Embryonic facial prominence (tissue), 1 donor: ENCODE measurements at regions not wholly inside any gene's neighbourhood (a gene's known extent, or its start where the extent isn't known, plus 50 kb on each side); places are given as distances from the start of the nearest gene placed in this dataset.

Experiments used
- DNase-seq: peaks from one replicate; pipeline ENCODE4 v3.0.0-alpha.2; 2016; ENCODE audit errors: extremely low spot score

- DNase-seq, result no peak
Observed at GRCh38 chr1:222370081-222370912, 177.6 kb downstream of the HHIPL2 start.

DNA sequence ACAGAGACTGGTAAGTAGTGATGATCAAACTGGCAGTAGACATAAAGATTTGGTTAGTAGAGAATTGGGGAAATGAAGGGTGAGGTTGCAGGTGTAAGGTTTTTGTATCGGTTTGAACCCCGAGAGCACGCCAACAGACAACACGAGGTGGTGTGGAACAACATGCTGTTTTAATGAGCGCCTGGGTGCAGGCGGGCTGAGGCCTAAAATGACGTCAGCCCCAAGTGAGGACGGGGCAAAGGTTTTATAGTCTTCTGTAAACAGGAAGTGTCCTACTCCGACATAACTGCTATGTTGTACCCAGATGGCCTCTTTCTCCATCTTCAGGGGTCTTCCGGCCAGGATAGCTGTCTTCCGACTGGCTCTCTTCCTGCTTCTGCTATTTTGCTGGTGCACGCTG is 178.8 kb downstream of the HHIPL2 start:
- no peak for DNase-seq

GRCh38 chr1:222358100-222358499 is 189.8 kb downstream of the HHIPL2 start:
- DNase-seq, result no peak

DNA sequence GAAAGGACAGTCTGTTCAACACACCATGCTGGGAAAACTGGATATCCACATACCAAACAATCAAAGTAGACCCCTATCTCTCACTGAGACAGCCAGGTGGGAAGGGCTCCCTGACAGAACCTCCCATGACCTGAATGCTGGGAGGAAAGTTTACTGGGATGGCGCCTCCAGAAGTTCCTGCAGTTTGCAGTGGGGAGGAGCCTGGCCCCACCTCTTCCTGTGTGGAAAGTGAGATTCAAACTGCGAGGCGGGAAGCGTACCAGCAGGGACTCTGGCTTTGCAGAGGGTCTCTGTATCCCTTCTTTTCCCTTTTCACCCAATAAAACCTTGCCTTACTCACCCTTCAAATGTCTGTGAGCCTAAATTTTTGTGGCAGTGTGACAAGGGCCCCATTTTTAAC is 190.7 kb downstream of the HHIPL2 start:
- no peak for DNase-seq

GRCh38 chr1:222347627-222348026 is 200.3 kb downstream of the HHIPL2 start:
- DNase-seq, result no peak

GRCh38 chr1:222346955-222347354 is 200.9 kb downstream of the HHIPL2 start:
- DNase-seq, result no peak

DNA sequence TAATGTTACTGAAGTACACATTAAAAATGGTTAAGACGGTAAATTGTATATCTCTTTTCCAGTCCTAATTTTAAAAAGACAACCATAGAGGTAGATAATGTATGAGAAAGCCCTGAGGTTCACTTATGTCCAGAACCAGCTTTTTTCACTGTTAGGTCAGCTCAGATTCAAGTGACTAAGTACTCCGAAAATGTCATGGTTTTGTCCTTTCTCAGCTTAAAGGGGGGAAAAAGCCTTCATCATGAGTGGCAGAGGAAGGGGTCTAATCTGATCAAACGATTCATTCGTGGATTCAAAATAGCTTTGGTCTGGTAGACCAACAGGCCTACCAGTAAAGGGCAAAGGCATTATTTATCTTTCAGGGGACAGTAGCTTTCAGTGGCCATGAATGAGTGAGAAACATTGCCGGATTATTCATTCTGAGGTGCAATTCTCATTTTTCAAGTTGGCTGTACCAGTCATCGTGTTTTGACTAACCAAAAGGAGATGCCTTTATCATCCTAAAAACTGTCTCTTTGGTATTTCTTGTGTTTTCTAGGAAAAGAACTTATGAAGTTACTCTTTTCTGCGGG is 208.4 kb downstream of the HHIPL2 start:
- no peak for DNase-seq

DNA sequence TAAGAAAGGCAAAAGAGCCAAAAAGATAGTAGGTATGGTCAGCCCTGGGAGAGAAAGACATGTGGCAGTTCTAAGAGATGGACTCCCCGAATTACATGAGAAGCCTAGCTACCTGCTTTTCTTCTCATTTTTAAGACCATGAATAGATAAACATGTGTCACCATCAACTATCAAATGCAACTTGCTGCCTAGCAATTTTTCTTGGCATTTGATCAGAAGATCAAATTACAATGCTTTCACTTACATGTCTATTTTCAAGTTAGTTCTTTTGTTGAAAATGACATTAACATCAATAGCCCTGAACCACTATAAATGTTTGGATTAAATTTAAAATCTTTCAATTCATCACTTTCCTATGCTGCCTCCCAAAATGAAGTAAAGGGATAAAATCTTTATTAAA is 212.3 kb downstream of the HHIPL2 start:
- no peak for DNase-seq

GRCh38 chr1:222334026-222334680 is 213.8 kb downstream of the HHIPL2 start:
- DNase-seq, result no peak

DNA sequence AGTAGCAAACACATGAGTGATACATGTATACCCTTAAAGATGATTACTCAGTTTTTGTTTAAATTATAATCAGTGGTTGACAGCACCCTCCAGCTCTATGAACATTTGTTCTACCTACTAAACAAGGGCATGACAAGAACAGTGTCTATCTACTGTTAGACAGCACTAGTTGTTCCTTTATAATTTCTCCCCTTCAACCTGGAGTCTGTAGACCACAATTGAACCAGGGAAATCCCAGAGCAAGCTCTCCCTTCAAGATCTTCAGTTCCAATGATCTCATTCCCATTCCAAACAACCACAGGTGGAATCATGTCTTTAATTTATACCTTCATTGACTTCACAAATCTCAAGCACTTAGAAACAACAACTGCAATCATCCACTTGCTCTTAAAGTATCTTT is 216.1 kb downstream of the HHIPL2 start:
- DNase-seq, result no peak

DNA sequence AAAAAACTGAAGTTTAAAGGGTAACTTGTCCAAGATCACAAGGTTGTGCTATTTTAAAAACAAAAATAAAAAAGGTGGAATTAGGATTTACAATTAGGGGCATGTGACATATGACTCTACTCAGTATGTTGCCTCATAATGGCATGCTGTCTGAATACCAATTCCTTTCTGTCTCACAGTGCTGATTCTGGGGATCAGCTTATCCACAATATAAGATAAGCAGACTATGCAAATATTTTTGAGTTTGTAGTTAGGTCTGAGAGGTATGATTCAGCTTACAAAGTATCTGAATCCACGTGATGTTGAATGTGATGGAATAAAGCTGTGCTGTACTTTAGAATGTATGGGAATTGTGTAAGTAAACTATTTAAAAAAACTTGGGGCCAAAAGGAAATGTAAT is 216.6 kb downstream of the HHIPL2 start:
- no peak for DNase-seq

DNA sequence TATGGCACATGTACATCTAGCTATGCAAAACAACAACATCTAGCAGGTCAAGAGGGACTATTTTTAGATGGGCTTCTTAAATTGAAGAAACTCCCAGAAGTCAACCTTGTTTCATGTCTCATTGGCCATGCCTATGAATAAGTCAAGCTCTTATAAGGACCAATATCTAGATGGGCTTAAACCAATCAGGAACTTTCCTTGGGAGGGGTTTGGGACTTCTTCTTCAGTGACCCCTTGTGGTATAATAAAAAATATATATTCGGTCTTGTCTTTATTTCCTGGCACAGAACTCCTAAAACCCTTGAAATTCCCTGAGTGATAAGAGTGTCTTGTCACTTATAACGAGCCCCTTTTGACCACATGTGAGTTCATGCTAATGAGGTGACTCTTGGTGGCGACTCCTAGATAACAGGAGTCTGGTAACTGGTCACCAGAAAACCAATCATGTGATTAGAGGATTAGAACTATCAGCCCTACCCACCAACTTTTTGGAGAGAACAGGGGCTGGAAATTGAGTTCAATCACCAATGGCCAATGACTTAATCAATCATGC is 218.3 kb downstream of the HHIPL2 start:
- DNase-seq, result no peak

- no peak for DNase-seq
Observed at GRCh38 chr1:222326710-222327036, 221.2 kb downstream of the HHIPL2 start.

DNA sequence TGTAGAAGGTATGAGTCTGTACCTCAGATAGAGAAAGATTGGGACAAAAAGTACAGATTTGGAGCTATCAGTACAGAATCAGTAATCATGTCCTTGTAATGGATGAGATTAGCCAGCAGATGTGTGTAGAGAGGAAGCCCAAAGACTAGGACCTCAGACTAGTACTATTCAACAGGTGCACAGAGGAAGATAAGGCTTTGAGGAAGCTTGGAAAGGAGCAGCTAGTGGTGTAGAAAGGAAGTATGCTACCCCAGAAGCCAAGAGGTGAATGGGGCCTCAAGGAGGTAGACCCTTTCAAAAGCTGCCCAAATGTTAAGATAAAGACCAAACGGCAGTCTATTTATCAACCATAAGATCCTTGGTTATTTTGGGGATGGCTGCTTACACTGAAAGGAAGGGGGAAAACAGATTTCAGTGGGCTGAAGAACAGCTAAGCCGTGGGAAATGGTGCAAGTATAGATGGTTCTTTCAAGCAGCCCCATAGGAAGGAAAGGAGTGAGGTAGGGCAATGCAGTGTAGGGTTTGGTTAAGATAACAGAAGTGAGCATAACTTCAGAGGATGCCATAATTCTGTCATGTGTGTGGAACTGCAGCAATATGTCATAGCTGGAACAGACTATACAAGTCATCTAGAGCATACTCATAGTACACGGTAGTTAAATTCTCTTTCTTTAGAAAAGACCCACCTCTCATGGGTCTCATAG is 221.7 kb downstream of the HHIPL2 start:
- no peak for DNase-seq

- no peak for DNase-seq
Observed at GRCh38 chr1:222325506-222325905, 222.4 kb downstream of the HHIPL2 start.

GRCh38 chr1:222314839-222315238 is 233.1 kb downstream of the HHIPL2 start:
- DNase-seq, result no peak

GRCh38 chr1:222310836-222311235 is 237.1 kb downstream of the HHIPL2 start:
- no peak for DNase-seq

DNA sequence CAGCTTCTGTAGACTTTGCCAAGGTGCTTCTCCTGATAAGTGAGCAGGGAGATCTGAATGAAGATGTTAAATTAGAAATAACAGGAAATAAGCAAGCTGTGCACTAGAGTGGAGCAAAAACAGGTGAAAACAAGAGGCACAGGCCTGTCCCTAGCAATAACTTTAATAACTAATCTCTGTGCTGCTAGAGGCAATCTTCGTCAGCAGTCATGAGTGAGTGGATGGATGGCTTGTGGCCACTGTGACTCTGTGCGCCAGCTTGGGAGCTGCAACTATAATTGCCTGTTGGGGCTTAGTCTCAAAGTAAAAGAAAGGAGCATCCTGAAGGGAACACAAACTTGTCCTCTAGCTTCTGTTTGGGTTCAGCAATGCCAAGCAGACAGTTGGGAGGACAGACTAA is 240.3 kb downstream of the HHIPL2 start:
- no peak for DNase-seq

DNA sequence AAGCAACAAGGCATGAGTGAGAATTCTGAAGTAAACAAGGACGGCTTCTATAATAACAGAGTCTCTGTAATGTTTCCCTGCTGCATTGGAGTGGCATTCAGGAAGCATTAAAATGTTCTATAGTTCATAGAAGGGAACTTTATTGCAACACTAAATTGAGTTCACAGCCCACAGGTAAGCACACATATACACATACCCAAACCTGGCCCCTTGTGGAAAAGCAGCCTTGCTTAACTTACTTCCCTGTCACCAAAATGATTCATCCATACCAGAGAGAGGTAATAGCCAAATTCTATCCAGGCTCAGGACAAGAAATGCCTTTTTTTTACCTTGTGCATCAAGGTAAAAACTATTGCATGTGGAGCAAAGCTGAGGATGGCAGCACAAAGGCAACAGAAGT is 241.4 kb downstream of the HHIPL2 start:
- no peak for DNase-seq

DNA sequence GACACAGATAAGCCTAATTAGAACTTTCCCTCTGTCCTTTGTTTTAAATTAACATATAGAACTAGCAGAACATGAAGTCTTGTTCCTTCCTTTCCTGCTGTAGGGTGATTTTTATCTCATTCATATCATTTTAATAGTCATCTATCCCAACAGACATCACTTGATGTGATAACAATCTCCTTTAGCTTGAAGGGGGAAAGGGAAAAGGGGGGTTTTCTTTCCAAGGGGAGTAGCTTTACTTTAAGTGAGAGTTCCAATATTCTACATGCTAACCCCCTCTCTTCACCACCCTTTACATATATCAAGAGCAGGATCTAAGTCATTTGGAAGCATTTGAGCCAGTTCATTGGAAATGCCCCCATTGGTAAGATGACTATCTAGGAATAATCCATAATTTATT is 241.9 kb downstream of the HHIPL2 start:
- DNase-seq, result no peak

- no peak for DNase-seq
Observed at GRCh38 chr1:222301652-222302051, 246.3 kb downstream of the HHIPL2 start.

DNA sequence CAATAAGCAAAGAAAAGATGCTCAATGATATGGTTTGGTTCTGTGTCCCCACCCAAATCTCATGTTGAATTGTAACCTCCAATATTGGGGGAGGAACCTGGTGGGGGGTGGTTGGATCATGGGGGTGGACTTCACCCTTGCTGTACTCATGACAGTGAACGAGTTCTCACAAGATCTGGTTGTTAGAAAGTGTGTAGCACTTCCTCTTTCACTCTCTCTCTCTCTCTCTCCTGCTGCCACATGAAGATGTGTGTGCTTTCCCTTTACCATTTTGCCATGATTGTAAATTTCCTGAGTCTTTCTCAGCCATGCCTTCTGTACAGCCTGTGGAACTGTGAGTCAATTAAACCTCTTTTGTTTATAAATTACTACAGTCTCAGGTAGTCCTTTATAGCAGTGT is 248.4 kb downstream of the HHIPL2 start:
- no peak for DNase-seq
